Esophagus squamous epithelium (tissue), 4 donors: ENCODE measurements at regions not wholly inside any gene's neighbourhood (a gene's known extent, or its start where the extent isn't known, plus 50 kb on each side); places are given as distances from the start of the nearest gene placed in this dataset.

Source experiments
- CTCF ChIP-seq, 6 experiments: fragments of 450-650 bp in 4 of 6; fragments of 200-600 bp in 2 of 6; sonication (generic) in 2 of 6; IDR thresholded peaks; one replicate each; pipeline ENCODE4 v1.5.1; 2016 to 2019; ENCODE audit warnings: antibody characterized with exemption in 6 of 6, mild to moderate bottlenecking in 4 of 6, moderate library complexity in 4 of 6
- POLR2A ChIP-seq, 4 donors: fragments of 450-650 bp; IDR thresholded peaks; one replicate each; pipeline ENCODE4 v1.6.1; 2017; ENCODE audit warnings: antibody characterized with exemption in 4 of 4, mild to moderate bottlenecking in 4 of 4, moderate library complexity in 3 of 4

DNA sequence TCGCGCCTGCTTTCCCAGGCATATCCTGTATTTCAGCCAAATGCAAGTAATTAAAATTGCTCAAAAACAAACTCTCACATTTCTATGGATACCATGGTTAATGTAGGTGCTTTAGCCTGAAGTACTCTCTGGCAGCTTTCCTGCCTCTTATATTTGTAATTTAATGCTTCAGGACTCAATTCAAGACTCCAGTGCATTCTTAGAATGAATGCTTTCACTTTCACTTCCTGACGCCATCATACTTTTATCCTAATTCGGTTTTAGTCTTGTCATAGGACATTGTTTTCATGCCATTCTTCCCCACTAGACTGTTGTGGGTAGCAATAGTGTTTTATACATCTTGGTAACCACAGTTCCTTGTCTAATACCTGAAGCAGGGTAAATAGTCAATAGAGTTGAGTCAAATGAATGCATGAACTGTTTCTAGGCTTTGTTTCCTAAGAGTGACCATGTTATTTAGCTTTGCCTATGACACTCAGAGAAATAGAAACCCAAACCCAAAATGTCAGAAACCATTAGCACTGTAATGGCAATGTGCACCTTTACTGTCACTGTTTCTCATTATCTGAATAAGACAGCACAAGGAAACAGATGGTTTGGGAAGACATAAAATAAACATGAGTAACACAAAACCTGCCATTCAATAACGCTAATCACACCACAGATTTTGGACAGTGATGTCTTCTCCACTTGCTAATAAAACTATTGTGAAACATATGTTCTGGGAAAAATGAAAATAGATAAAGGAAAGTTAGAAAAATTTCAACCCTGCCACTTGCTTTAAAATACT, 705.5 kb downstream of the CDH11 start:
- TF ChIP-seq CTCF (IDR thresholded peaks at IDR 0.05) (no peak), POLR2A (IDR thresholded peaks at IDR 0.05) (no peak)
